GM18502 (cell line): ENCODE measurements at regions not wholly inside any gene's neighbourhood (a gene's known extent, or its start where the extent isn't known, plus 50 kb on each side); places are given as distances from the start of the nearest gene placed in this dataset.
"Not testable (repeated sequence)": the region's sequence is repeated elsewhere in the genome, so short reads cannot be mapped to it uniquely, and the experiment has no call there.

Experiments
- ATAC-seq: cut with Tn5 transposase; IDR thresholded peaks from one replicate; pipeline ENCODE4 v1.9.1; 2021; ENCODE audit warnings: mild to moderate bottlenecking; ENCODE audit not compliant: unreplicated experiment, poor library complexity

- ATAC-seq: no peak
These were observed 1173.9 kb upstream of the CITED2 start for GRCh38 chr6:140548366-140548765.

DNA sequence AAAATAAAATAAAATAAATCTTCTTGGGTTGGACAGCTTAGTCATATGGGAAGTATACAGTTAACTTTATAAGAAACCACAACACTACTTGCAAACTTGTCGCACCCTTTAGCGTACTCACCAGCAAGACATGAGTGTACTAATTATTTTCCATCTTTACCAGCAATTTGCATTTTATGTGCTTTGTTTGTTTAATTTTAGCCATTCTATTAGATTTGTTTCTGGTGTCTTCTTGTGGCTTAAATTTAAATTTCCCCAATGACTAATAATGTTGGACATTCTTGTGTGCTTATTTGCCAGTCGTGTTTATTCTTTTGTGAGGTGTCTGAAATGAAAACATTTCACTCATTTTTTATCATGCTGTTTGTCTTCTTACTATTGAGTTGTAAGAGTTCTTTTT, 1172.2 kb upstream of the CITED2 start:
- ATAC-seq: no peak

GRCh38 chr6:140544431-140544830, 1170.0 kb upstream of the CITED2 start:
- no peak for ATAC-seq

GRCh38 chr6:140542863-140543262, 1168.4 kb upstream of the CITED2 start:
- no peak for ATAC-seq

- ATAC-seq: no peak
These were observed 1166.8 kb upstream of the CITED2 start for GRCh38 chr6:140541288-140541687.

GRCh38 chr6:140540743-140541142, 1166.3 kb upstream of the CITED2 start:
- no peak for ATAC-seq

DNA sequence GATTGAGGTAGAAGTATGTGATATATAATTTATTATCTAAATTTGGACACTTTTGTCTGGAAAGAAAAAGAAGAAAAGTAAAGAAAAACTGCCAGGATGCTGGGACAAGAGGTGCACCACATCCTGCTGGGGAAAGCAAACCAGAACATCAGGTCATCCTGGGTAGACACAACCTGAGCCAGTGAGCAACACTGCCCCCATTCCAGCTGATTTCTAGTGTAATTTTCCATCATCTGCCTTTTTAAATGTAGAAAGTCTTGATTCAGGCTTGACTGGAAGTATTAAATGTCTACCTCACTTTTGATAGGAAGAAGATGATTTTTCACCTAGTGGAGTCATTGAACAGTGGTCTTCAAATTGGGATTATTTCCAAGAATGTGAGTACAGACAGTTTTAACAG, 1164.5 kb upstream of the CITED2 start:
- no peak for ATAC-seq

- ATAC-seq: no peak
These were observed 1163.6 kb upstream of the CITED2 start for GRCh38 chr6:140537834-140538705.

GRCh38 chr6:140537211-140537610, 1162.8 kb upstream of the CITED2 start:
- no peak for ATAC-seq

DNA sequence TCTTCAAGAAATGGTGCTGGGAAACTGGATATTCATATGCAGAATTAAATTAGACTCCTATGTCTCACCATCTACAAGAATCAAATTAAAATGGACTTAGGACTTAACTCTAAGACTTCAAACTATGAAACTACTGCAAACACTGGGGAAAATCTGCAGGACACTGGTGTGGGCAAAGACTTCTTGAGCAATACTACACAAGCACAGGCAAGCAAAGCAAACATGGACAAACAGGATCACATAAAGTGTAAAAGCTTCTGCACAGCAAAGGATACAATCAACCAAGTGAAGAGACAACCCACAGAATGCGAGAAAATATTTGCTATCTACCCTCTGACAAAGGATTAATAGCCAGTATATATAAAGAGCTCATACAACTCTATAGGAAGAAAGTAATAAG, 1161.1 kb upstream of the CITED2 start:
- no peak for ATAC-seq

DNA sequence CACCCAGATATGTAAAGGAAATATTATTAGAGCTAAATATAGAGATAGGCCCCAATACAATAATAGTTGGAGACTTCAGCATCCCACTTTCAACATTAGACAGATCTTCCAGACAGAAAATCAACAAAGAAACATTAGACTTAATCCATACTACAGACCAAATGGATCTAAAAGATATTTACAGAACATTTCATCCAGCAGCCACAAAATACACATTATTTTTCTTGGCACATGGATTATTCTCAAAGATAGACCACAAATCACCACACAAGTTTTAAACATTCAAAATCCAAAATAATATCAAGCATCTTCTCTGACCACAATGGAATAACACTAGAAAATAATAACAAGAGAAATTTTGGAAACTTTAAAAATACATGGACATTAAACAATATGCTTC, 1159.1 kb upstream of the CITED2 start:
- ATAC-seq: no peak

DNA sequence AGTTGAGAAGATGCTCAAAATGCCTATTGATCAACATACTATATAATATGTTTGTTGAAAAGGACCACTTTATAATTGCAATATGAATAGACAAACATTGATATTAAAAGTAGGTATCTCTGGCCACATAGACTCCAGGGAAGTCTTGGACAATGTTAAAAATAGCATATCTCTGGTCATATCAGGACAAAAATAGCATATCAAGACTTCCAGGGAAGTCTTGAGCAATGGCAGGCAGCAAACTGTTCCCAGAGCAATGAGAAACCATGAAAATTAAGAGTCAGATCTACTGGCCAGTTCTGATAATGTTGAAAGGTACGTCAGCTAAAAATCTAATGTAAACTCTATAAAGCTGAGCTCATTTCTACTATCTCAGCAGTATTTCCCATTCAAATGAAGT, 1130.3 kb upstream of the CITED2 start:
- ATAC-seq: no peak

- no peak for ATAC-seq
These were observed 1126.4 kb upstream of the CITED2 start for GRCh38 chr6:140500849-140501248.

GRCh38 chr6:140499607-140500006, 1125.2 kb upstream of the CITED2 start:
- no peak for ATAC-seq

DNA sequence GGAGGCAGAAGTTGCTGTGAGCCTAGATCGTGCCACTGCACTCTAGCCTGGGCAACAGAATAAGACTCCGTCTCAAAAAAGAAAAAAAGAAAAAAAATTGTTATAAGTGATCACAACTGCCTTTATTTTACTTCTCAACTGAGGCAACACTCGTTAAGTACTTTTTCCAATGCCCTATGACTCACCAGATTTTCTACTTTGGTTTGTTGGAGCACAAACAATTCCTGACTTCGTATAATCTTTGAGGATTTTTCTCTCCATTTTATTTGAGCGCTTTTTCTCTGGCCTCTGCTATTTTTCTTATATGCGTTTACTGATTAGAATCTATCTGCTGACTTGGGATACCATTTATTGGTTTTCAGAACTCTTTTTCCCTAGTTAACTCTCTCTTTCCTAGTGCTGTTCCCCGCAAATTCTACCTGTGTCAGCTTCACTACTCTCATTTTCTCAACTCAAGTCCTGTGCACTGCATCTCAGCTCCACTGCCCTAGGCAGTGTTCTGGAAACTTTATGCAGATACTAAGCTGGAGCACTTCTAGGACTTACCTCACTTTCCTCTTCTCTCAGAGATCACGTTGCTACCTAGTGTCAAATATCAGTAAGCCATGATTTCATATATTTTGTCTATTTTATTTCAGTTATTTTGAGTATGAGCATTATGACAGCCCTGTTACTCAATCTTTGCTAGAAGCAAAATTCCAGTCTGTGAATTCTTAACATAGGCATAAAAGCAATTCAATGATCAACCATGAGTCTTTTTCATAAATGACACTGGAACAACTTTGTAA, 1120.1 kb upstream of the CITED2 start:
- no peak for ATAC-seq

- ATAC-seq: not testable (repeated sequence)
These were observed 1119.0 kb upstream of the CITED2 start for GRCh38 chr6:140493470-140493869.

DNA sequence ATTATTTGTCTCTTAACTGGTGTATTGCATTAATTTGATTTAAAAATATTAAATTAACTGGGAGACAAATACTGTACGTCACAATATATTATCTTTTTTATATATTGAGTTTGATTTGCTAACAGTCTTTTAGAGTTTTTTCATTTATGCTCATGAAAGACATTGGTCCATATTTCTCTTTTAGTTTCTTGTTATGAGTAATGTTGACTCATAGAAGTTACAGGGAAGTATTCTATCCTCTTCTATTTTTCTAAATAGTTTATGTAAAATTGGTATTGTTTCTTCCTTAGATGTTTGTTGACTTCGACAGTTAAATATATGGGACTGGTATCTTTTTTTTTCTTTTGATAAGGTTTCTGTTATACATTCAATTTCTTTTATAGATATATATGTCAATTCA, 1115.6 kb upstream of the CITED2 start:
- no peak for ATAC-seq

- ATAC-seq: no peak
These were observed 1113.1 kb upstream of the CITED2 start for GRCh38 chr6:140487586-140487985.

- no peak for ATAC-seq
These were observed 1112.3 kb upstream of the CITED2 start for GRCh38 chr6:140486450-140487361.

DNA sequence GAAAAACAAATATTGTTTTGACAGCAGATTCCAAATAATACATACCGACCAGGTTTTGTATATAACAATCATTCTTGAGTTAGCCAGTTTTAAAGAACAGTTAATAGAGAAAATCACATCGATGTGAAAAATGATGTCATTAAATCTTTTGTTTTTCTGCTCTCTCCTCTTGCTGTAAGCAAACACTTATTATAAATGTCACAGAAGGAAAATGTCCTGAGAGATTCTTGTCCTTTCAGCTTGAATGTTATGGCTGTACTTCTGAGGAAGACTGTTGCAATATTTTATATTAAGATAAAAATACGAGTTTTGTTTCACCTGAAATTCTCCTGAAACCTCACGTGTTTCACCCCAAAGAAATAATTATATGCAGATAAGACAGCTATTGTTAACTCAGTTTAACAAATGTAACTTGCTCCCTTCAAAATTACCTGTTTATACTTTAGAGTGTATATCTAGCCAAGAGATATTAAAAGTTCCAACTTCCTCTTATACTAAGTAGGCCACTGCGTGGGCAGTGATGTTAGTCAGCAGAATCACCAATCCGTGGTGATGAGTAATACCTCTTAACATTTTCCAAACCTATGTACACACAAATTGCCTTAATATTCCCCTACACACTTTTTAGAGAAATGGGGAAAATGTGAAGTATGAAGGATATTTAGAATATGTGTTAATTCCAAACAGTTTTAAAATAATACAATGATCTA, 1111.4 kb upstream of the CITED2 start:
- no peak for ATAC-seq
